ENCODE measurements at regions not wholly inside any gene's neighbourhood (a gene's known extent, or its start where the extent isn't known, plus 50 kb on each side); places are given as distances from the start of the nearest gene placed in this dataset.

DNA sequence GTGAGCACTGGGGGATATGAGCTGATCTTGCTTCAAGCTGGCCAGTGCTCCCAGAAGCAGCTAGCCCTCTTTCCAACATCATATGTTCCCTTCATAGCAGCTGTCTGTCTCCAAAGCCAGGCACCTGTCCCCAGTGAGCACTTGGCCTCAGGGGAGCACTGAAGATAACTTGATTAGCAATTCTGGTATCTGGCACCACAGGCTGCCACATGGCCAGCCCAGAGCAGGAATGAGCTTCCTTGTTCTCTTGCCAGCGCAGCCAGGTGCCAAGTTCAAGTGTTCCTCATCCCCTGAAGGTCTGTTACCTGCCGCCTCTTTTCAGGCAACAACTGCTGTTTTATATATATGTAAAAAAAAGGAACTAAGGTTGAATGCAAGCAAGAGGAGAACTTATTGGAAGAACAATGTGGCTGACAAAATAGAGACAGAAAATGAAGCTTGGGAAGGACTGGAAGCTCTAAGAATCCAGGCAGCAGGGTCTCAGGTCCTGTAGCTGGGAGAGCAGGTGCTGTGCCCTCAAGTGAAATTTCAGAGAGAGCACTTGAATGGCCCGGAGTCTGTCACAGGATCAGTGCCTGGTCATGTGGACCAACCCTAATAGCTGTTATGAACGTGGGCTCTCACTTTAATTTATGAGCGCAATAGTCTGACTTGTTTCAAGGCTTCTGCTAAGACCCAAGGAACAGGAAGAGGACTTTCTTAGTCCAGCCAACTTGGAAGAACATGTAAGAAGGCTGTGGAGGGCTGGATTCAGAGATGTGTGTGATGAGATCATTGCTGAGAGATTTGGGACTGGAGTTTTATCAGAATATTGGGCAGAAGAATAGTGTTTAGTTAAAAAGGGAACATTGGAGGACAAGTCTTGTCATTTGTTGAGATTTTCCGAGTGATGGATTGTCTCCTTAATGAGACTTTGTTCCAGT is 267.2 kb downstream of the GLRX3 start:
- no peak for DNase-seq

DNA sequence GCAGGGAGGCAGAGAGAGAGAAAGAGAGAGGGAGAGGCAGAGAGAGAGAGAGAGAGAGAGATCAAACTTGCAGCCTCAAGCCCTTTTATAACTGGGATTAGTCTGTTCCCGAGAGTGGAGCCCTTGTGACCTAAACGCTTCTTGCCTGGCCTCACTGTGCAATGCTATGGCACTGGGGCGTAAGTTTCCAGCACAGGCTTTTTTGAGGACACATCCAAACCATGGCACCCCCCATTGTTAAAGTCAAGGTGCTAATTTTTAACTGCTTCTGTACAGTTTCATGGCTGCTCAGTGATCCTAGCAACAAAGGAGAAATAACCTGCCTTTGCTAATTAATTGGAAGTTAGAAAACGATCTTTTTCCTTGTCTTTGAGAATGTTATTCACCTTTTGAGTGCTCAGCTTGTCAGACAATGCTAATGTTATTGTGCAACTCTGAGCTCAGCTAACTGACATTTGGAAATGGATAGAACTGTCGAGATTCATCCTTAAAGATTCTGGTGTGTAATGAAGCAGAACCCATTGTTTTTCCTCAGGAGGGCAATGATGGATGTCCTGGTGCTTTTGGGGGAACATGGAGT is 268.4 kb downstream of the GLRX3 start:
- DNase-seq: no peak

DNA sequence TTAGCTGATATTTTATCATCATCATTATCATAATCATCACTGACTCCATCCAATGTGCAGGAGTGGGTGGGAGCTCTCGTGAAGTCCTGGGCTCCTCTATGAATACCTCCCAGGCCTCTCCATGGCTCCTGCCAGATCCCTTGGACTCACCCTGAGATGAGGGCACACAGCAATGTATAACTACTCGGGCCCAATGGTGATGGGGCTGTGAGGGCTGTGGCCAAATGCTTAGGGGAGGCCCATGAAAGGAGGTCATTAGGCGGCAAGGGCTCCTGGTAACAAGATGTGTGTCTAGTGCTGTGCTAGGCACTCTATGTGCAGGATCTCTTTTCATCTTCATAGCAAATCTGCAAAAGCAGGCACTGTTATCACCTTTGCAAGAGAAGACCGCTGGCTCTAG is 270.9 kb downstream of the GLRX3 start:
- no peak for DNase-seq

DNA sequence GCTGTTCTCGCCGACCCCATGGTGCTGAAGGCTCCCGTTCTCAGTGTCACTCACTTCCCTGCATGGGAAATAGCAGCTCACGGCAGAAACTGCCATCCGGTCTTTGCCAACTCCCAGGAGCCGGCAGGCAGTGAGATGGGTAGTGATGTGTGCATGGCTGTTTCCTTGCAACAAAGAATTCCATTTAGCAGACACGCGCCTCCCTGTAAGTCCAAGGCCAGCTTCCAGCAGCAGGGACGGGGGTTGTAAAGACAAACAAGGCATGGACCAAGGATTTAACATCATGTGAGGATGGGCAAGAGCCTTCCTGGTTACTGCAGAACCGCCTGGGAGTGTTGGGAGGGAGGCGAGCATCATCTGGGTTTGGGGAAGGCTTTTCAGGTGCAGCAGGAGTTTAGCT is 273.1 kb downstream of the GLRX3 start:
- no peak for DNase-seq

DNA sequence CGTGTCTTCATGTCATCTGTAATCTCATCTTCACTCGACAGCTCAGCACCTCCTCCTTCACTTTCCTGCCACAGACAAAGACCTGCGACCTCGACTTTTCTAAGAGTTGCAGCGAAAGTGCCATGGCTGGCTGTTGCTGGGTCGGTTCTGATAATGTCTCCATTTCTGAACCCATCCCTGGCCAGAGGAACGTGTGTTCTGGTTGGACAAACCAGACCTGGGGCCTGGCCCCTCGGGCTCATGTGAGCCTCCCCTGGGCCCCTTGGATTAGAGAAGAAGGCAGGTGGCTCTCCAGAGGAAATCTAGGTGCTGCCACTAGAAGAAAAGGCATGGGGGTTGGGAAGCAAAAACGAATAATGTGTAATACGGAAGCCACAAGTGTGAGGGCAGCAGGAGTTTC is 273.7 kb downstream of the GLRX3 start:
- no peak for DNase-seq

DNA sequence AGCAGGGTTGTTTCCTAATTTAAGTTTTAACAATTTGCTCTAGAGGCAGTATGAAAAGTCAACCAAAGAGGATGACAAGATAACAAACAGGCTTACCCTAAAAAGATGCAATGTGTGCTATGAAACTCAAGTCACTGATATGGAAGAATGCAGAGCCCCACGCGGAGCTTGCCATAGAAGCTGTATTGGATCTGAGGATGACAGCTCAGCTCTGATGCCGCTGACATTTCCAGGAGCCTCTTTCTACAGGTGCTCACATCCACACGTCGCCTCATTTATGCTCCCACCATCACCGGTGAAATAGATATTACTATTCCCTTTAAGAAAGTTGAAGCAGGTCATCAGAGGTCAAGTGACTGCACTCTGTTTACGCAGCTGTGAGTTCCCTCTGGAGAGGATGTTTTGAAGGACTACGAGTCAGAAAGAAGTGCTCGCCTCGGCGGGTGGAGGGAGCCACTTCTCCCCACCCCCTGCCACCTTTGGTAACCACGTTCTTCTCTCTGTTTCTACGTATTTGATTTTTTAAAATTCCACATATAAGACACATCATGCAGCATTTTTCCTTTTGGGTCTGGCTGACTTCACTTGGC is 275.4 kb downstream of the GLRX3 start:
- DNase-seq: no peak

DNA sequence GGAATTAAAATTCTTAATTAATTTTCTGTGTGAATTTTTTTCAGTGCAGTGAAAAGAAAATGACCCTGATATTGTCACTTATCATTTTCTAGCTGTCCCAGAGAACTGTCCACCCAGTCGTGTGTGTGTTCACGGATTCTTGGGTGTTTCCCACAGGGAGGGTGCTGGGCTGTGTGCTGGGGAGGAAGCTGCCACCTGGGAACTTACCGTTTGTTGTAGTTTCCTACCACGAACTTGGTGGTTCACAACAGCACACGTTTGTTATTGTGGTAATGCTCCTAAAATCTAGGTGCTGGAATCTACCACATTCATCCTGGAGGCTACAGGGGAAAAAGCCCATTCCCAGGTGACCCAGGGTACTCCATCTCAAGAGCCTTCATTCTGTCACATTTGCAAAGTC is 276.1 kb downstream of the GLRX3 start:
- no peak for DNase-seq

DNA sequence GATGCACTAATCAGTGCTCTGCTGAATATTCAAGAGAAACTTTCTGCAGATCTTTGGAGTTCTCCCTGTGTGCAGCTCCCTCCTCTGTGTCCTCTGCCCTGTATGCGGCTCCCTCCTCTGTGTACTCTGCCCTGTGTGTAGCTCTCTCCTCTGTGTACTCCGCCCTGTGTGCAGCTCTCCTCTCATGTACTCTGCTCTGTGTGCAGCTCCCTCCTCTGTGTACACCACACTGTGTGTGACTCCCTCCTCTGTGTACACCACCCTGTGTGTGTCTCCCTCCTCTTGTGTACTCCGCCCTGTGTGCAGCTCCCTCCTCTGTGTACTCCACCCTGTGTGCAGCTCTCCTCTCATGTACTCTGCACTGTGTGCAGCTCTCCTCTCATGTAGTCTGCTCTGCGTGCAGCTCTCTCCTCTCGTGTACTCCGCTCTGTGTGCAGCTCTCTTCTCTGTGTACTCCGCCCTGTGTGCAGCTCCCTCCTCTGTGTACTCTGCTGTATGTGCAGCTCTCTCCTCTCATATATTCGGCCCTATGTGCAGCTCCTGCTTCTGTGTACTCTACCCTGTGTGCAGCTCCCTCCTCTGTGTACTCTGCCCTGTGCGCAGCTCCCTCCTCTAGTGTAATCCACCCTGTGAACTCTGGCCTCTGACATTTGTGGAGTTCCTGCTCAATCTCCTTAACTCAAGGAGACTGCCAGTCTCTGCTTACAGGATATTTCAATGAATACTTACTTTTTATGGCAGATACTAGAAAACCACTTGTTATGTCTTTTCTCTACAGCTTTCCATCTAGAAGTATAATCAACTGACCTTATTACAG is 280.4 kb downstream of the GLRX3 start:
- DNase-seq: no peak

DNA sequence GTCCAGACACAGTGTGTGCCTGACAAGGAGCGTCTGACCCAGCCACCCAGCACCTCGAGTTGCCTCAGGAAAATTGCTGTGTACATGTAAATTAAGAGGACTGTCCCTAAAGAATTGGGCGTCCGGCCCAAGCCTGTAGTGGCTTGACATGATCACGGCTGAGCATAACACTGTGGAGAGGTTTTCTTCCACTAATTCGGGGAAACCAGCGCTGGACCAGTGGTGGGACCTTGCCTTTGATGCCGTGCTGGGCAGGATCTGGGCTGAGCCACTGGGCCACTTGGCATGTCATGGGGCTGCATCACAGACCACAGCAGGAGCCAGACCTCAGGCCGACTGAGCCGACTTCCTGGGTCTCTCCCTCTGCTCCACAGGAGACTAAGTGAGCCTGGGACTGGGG is 282.5 kb downstream of the GLRX3 start:
- DNase-seq: no peak

DNA sequence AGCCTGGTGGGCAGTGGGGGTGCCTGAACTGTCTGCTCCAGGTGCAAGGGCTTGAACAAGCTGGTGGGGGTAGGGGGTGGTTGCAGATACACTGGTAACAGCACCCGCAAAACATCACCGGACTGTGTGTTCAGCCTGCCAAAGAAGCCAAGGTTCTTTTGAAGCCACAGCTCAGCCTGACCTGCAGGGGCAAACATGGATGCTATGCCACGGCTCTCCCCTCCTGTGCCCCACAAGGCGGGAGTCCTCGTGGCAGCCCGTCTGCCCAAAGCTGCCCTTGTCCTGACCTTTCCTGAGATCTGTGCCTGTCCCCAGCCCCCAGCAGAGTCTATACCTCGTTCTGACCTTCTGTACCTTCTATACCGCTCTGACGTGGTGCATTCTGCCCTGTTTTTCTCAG is 285.7 kb downstream of the GLRX3 start:
- DNase-seq: no peak

DNA sequence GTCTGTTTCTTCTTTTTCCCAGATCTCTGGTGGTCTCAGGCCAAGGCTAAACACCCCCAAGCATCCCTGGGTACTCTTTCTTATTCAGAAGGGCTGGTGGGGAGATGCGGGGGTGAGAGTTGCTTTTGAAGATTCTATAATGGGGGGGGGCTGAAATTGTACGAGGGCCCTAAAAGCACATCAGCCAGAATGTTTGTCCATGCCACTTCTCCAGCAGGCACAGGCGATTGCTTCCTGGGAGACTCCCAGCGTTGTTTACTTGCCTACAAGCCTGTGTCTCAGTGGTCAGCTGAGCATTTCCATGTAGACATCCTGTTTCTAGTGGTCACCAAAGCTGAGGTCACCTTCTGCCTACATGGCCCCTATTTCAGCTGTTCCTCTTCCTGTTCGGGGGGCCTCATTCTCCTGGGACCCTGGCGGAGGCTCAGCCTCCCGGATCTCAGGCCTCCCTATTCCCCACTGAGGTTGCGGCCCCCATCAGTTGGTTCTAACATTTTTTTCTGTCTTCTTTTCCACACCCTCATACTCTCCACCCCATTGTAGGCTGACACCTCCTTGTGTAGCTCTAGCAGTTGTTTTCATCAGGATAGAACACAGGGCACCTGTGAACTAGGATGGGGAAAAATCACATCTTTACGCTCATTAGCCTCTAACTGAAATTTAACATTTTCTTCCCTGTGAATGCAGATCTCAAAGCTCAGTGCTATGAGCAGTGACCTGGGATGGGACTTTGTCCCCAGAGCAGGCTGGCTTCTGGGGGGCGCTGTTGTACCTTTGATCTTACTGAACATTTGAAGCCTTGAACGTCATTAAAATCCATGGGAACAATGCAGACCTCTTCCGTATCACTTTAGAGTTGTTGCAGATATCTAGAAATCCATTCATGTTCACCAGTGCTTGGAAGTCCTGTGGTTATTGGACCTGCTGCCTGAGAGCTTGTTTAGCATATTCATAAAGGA is 286.5 kb downstream of the GLRX3 start:
- no peak for DNase-seq

DNA sequence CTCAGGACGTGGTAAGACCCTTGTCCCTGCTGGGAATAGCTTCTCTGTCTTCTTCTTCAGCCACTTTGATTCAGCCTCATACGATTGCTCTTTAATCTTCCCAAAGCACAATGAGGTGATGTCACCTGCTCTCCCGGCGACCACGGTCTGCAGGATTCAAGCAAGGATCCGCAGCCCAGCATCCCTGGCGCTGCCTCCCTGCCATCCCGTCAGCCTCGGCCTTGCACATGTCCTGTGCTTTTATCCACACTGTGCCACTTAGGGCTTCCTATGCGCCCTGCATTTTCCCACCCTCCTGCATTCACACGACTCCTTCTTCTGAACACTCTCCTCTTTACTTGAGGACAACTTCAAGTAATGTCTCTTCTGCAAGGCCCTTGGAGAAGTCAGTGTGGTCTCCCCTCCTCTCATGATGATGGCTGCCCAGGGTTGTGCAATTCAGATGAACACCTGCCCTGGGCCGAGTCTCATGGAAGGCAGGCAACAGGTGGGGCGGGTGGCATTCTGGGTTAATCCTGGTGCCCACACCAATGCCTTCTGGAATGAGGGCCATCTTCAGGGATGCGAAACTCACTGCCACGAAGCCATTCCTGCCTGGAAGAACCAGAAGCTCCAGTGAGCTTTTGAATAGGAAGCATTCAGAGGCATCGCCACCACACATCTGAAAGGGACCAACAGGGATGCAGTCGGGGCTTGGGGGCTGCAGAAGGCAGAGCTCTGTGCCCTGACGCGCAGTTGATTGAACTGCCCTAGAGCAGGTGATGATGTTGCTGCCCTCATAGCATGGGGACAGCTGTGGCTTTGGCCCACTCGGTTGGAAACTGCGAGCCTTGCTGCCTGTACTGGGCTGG is 287.5 kb downstream of the GLRX3 start:
- DNase-seq: no peak

DNA sequence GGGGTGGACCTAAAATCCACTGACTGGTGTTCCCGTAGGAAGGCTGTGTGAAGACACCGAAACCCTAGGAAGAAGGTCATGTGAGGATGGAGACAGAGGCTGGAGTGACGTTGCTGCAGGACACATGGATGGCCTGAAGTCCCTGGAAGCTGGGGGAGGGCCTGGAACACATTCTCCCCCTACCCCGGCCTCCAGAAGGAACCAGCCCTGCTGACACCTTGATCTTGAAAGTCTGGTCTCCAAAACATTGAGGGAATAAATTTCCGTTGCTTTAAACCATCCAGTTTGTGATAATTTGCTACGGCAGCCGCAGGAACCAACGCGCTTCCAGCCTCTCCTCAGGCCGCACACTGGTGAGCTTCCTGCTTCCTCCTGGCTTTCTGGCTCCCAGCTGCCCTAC is 288.2 kb downstream of the GLRX3 start:
- no peak for DNase-seq

DNA sequence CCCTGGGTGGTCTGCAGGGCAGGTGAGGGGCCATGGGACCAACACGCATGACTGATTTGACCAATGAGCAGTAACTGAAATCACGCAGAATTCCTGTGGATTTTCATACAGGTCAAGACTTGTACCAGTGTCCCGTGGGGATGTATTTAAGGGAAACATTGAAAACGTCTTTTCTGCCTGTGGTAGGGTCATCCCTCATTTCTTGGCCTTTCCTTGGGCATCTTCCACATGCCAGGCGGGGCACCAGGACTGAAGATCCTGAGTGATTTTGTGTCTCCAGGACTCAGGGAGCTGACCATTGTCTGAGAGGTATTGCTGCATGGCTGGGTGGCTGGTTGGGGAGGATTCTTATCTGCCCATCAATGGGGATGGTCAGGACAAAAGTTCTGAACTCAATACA is 289.0 kb downstream of the GLRX3 start:
- no peak for DNase-seq

DNA sequence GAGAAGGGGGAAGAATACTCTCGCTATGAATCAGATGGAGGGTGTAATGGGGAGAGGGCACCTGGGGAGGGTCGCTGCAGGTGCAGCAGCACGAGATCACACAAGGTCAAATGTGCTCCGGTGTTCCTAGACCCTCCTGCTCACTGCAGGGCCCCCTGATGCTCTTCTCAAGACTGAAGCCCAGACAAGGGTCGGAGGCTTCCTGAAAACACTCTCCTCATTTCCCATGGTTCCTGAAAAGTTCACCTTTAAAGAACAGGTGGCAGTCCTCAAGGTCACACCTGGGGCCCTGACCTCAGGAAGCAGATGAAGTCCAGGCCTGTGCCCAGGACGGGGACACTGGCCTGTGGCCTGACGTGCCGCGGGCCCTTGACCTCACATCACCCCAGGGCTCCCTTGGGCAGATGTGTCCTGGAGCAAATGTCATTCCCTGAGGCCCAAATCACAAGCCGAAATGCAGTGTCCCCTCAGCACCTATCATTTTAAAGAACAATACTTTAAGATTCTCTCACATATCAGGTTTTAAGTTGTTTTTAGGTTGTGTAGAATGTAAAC is 289.8 kb downstream of the GLRX3 start:
- no peak for DNase-seq

DNA sequence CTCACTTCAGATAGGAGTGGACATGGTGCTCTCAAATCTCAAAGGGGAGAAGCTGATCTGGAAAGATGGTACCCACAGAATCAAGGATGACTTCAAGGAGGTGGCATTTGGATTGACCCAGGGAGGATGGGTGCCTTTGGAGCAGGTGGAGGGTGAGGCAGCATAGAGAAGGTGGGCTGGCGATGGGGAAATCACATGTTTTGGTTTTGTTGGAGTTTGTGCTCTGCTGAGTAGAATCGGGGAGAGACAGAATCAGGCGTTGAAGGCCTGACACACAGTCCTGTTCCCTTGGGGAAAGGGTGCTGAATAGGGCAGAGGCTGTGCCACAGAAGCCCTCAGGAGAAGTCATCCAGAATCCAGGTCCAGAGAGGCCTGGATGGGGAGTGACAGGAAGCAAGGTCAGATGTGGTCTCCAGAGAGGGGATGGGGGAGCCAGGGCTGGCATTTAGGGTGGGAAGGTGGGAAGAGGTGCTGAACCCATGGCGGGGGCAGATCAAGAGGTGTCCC is 291.1 kb downstream of the GLRX3 start:
- no peak for DNase-seq

DNA sequence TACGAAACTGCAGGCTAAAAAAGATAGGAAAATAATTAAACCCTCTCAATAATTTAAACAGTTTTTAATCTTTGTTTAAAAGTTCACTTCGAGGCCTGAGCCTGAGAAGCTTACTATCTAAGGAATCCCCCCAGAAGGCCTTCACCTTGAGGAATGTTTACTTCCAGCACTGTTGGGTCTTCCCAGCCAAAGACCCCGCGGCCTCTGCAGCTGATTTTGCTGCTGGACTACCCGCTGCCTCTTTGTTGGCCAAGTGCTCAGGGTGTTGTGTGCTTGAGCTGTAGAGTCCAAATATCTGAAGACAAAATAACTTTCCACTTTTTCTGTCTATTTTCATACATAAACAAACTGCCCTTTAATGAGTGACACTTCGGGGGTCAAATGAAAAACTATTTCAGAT is 292.7 kb downstream of the GLRX3 start:
- DNase-seq: no peak

DNA sequence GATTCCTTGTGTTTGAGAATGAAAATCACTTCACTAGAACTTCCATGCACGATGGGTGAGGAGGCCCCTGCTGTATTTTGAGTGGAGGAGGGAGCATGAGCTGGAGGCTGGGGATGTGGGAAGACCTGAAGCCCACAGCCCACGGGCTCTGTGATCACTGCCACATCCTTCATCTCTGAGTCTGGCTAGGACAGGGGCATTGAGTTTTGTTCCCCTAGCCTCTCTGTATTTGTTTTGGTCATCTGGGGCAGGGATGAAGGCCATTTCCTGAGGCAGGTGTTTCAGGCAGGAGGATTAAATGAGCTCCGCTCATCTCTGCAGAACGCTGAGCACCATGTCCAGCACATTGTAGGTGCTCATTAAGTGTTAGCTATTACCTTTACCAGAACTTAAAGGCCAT is 293.6 kb downstream of the GLRX3 start:
- no peak for DNase-seq

DNA sequence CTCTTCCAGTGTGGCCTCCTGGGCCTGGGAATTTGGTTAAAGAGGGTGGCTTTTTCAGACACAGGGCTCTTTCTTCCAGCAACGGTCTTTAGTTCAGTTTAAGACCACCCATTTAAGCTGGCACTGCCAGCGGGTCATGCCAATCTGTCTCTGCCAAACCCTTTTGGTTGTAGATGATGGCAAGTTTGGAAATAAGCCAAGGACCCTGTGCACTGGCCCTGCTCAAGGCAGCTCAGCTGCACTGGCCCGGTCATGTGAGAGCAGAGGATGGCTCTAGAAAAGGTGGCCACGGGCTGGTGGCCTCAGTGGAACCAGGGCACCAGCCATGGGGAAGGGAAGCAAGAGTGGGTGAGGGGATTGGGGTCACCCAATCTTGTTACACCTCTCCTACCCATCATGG is 294.1 kb downstream of the GLRX3 start:
- no peak for DNase-seq
